Astrocyte of the cerebellum (primary cell): ENCODE measurements at regions not wholly inside any gene's neighbourhood (a gene's known extent, or its start where the extent isn't known, plus 50 kb on each side); places are given as distances from the start of the nearest gene placed in this dataset.

Experiments
- DNase-seq: peaks from one replicate; pipeline ENCODE4 v3.0.0-alpha.2; 2011; ENCODE audit warnings: low read depth
- H3K4me3 ChIP-seq: 2 replicates; pipeline ENCODE4 v1.5.1; 2011; ENCODE audit warnings: mild to moderate bottlenecking, low read depth, low read length, moderate library complexity
- in situ Hi-C: cut with HindIII; loops from 2 replicates; pipeline ENCODE4 v1.10.0; 2017; ENCODE audit warnings: low sequenced_read_pairs
- TF ChIP-seq, protein P1 (sequence below): IDR thresholded peaks from 2 replicates; pipeline ENCODE4 v1.5.1; 2012; ENCODE audit warnings: low read length, low read depth, moderate library complexity, mild to moderate bottlenecking; ENCODE audit errors: missing control alignments

DNA sequence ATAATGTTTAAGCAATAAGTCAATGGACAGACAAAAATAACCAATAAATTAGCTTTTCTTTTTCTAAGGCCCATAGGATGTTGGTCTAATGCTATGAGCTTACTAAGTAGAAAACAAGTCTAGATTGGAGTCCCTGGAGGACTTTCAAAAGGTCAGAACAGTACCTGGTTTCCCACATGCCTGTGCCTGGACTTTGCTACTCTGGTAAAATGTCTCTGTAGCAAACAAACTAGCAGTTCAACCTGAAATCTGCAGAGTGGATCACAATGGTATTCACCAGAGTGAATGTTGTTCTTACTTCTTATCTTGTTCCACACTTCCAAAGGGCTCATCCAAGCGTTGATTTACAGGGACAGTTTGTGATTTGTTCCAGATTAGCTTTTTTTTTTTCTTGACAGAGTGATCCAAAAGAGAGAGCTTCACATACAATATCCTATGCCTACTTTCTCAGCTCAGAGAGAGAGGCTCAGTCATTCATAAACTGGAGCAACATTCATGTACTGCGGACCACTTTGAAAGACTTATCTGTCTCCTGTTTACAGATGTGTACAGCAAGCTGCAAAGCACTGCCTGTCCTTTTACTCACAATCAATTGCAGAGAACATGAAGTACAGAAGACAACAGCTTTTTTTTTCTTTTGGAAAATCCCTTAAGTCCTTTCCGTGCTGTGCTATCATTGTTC, 466.1 kb downstream of the SPATA31D1 start:
- no peak for DNase-seq
- in situ Hi-C loops, result no loop called here
- no peak overlapping the region for H3K4me3 ChIP-seq
- TF ChIP-seq, protein P1, sequence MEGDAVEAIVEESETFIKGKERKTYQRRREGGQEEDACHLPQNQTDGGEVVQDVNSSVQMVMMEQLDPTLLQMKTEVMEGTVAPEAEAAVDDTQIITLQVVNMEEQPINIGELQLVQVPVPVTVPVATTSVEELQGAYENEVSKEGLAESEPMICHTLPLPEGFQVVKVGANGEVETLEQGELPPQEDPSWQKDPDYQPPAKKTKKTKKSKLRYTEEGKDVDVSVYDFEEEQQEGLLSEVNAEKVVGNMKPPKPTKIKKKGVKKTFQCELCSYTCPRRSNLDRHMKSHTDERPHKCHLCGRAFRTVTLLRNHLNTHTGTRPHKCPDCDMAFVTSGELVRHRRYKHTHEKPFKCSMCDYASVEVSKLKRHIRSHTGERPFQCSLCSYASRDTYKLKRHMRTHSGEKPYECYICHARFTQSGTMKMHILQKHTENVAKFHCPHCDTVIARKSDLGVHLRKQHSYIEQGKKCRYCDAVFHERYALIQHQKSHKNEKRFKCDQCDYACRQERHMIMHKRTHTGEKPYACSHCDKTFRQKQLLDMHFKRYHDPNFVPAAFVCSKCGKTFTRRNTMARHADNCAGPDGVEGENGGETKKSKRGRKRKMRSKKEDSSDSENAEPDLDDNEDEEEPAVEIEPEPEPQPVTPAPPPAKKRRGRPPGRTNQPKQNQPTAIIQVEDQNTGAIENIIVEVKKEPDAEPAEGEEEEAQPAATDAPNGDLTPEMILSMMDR, result no peak

DNA sequence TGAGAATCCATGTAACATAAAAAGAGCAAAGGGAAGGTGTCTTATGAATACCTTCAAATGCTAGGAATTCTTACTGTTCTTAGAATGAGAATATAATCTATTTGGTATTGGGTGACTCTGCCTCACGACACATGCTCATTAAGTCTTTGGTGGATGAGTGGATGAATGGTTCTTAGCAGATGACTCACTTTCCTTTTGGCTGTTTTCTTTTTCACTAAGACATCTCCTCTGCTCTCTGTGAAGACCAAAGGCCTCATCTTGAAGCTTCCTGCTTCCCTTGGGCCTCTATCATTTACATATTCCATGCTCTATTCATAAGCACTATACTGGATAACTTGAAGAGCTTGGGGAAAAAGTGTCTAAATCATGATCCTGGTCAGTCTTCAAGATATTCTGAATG, 468.1 kb downstream of the SPATA31D1 start:
- in situ Hi-C loops, result no loop called here
- H3K4me3 ChIP-seq, result no peak overlapping the region
- no peak for DNase-seq
- TF ChIP-seq, protein P1, result no peak

DNA sequence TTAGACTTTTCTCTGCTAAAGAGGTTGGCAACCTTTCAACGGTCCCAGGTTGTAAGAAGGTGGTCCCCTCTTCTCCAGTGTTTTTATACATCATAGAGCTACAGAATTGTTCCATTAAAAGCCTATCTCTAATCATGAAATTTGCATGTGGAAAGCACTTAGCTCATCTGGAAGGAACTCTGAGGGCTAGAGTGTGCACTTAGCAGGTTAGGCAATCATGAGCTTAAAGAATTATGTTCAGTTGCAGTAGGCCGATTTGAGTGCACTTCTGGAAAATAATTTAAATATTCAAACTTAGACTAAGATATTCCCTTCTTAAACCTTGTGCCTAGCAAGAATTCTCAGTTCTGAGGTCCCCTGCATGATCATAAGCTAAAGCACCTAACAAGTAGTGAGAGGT, 468.7 kb downstream of the SPATA31D1 start:
- in situ Hi-C loops, result no loop called here
- no peak for DNase-seq
- H3K4me3 ChIP-seq, result no peak overlapping the region
- TF ChIP-seq, protein P1, result no peak

DNA sequence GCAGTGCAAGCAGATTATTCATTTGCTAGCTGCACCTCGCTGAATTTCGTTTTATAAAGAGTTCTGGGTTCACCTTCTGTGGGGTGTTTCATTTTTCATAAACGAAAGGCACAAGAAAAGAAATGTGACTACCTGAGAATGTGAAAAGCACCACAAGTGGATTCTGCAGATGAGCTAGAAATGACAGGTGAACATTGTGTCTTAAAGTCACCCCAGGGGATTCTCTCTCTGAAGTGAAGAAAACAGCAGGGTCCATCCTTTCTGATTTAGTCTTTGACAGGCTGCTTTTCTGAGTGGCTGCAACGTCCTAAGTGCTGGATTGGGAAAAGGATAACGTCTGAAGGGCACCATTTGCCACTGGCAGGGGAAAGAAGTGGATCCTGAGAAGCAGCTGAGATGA, 469.3 kb downstream of the SPATA31D1 start:
- H3K4me3 ChIP-seq, result no peak overlapping the region
- TF ChIP-seq, protein P1, result no peak
- in situ Hi-C loops, result no loop called here
- DNase-seq, result no peak

DNA sequence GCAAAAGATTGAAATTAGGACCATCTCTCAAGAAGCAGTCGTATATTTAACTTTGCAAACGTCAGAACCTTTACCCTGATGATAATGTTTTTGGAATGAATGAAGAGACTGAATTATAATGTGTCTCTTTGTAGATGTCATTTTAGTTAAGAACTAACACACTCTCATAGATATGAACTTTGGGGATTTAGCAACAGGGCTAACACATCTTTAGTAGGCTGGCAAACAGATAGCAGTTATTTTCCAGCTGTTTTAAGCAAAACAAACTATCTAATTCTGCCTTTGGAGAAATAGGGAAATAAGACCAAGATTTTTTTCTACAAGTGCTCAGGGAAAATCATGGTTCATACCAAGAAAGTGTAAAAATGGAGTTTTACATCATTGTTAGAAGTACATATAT, 469.7 kb downstream of the SPATA31D1 start:
- H3K4me3 ChIP-seq, result no peak overlapping the region
- in situ Hi-C loops, result no loop called here
- DNase-seq, result no peak
- TF ChIP-seq, protein P1, result no peak

DNA sequence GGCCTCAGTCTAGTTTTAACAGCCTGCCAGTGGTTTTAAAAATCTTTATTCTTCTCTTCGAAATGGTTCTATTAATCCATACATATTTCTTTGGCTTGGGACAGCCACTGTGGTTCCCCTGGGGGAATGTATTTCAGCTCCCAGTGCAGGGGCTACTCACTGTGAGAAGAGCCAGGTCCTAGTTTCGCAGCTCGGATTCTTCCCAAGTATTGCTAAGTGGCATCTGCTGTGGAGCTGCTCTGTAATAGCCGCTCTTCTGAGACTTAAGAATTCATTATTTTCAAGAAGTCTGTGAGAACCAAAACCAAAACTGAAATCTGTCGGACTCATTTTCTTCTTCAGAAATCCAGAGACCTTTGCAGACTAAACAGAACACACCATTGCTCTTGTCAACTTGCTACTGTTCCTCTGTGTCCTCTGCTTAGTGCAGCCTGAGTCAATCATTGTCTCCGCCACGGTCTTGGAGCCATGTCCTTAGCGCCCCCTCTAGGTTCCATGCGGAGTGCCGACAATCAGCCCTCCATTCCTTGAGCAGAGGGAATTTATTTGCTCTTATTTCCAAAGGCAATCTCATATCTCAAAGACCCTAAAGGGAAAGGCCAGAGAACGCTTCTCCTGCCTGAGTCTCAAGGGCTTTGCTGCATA, 478.2 kb downstream of the SPATA31D1 start:
- DNase-seq, result peak; percentile 1
- TF ChIP-seq, protein P1, result peak; percentile 33

More for the DNA sequence above, 478.2 kb downstream of the SPATA31D1 start:
- in situ Hi-C loops, result no loop called here
- no peak overlapping the region for H3K4me3 ChIP-seq
